Stimulated activated naive CD4-positive, alpha-beta T cell (primary cell): ENCODE measurements at regions not wholly inside any gene's neighbourhood (a gene's known extent, or its start where the extent isn't known, plus 50 kb on each side); places are given as distances from the start of the nearest gene placed in this dataset.
"Not testable (repeated sequence)": the region's sequence is repeated elsewhere in the genome, so short reads cannot be mapped to it uniquely, and the experiment has no call there.

Experiments
- DNase-seq, 6 experiments: peaks; one replicate each; lab custom pipeline; 2025; lab: John Stamatoyannopoulos, UW

DNA sequence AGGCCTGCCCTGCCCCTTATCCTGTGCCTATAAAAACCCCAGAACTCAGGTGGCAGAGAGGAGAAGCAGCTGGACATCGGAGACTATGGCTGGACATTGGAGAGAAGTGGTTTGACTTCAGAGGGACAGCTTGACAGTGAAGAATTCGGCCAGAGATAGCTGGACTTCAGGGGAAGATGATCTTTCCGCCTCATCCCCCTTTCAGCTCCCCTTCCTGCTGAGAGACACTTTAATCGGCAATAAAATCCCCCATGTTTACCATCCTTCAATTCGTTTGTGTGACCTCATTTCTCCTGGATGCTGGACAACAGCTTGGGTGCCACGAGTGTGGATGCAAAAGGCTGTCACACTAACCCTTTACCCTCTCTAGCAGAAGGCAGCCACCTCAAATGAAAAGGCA is 134.1 kb upstream of the TUT7 start:
- no peak for DNase-seq

- no peak for DNase-seq
Observed at GRCh38 chr9:86487838-86488233, 133.6 kb upstream of the TUT7 start.

DNA sequence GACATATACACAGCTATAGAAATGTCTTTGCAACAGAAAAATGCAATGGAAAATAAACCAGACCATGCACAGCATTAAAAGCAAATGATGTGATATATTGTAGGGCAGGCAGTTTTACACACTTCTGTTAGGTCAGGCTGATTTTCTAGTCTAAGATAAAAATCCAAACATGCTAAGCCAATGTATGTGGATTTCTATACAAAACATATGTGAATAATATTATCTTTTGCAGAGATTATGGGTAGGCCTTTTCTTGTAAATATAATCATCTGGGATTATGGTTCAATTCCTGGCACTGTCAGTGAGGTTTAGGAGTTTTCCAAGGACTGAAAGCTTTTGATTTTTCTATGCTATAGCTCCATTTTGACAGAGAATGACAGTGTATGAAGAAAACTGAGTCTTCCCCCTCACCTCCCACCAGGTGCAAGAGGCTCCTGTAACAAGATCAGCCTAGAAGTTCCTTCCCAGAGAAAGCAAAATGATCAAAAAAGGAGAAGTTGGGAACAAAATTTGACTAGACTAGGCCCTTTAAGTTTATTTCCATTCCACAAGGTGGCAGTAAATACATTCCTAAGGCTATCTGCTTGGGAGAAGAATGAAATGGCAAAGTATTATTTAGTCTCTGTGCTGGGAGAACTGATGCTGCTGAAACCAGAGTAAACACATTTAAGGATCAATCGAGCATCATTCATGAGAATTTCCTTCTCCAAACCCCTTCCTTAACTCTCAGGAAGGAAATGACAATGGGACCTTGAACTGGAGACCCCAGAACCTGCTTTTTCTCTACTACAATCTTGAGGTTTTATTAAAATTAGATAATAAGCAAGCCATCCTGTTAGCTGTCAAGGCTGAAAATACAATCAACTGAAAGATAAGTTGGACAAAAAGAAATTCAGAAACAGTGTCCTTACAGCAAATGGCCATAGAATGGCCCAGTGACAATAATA is 133.0 kb upstream of the TUT7 start:
- peak in 1 of 6 experiments; percentile 10 for DNase-seq

DNA sequence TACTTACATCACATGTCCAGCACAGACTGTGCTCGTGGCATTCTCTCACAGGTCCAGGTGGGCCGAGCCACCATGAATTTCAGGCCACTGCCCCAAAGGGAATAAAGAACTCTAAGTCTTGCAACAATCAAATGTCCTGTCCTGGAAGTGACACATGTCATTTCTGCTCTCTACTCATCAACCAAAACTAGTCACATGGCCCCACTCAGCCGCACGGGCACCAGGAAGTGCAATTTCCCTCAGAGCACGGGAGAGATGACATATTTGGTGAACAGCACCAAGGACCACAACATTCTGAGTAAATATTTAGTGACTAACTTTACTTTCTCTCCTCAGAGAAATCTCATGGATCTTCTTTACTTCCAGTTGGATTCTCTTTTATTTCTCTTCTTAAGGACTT is 131.1 kb upstream of the TUT7 start:
- no peak for DNase-seq

DNA sequence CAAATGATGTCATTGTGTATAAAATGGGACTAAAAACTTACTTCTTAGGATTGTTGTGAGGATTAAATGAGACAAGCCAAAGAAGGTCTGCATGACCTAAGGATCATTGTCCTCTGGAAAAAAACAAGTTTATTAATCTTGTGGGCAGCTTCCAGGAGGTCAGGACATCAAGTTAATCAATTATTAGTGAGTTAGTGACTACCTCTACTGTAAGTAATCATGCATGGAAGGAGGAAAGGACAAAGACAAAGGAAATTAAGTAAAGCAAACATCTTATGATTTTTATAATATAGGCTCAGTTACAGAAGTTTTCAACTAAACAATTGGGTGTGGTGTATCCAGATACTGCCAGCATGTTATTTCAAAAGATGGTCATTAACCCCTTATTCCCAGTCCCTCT is 129.3 kb upstream of the TUT7 start:
- DNase-seq: no peak

DNA sequence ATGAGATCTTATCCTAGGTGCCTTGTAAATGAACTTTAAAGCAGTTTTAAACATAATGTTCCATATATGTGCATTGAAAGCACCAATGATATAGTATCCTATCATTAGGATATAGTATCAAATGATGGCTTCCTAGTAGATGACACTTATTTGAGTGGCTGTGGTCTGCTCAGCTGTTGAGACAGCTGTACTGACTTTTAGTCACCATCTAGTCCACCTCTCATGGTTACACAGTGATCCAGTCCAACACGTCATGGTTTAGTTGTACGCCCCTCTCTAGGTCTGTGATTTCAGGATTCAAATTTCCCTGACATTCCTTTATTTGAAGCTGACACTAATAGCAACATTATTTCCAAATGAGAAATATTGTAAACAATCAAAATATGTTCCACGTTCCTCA is 127.3 kb upstream of the TUT7 start:
- DNase-seq: no peak

GRCh38 chr9:86475255-86475654 is 121.0 kb upstream of the TUT7 start:
- not testable (repeated sequence) for DNase-seq

GRCh38 chr9:86471171-86471815 is 117.1 kb upstream of the TUT7 start:
- DNase-seq: no peak

- no peak for DNase-seq
Observed at GRCh38 chr9:86470326-86470725, 116.1 kb upstream of the TUT7 start.

DNA sequence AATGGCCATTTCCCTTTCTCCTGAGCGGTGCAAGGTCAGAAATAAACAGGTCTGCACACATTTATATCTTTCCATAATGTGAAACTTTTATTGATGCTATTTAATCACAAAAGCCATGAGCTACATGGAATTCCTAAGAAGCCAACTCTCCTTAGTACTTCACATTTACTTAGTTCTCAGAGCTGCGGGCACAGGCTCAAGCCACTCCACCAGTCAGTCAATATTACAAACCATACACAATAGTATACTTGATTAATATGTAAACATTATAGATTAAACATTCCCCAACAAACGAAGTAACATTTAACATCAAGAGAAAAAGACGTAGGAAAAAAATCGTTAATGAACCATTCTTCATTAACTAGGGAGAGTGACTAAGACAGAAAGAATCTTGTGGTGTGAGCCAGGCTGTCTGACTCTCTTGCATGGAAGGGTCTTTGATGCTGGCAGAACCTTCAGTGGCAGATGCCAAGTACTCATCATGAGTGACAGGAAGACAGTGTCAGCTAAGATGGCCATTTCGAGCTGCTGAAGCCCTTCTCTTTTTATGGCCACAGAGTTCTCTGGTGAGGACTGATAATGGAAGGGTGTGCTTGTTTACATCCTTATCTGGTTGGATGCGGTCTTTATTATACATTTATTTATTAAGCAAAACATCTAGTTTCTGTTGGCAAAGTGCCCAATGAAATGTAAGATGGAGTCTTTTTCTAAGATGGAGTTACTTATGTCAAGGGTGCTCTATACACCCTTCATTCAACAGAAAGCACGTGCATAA is 115.5 kb upstream of the TUT7 start:
- no peak for DNase-seq

DNA sequence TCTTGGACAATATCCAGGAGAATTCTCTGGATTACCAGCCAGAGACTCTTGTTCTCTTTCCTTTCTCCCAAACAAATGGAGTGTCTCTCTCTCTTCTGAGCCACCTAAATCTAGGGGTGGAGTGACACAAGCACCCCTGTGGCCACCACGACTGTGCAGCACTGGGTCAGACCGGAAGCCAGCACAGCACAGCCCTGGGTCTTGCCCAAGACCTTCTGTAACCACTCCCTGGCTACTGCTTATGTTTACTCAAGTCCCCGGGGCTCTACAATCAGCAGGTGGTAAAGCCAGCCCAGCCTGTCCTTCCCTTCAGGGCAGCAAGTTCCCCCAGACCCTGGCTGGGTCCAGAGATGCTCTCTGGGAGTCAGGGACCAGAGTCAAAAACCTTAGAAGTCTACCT is 110.0 kb upstream of the TUT7 start:
- no peak for DNase-seq

DNA sequence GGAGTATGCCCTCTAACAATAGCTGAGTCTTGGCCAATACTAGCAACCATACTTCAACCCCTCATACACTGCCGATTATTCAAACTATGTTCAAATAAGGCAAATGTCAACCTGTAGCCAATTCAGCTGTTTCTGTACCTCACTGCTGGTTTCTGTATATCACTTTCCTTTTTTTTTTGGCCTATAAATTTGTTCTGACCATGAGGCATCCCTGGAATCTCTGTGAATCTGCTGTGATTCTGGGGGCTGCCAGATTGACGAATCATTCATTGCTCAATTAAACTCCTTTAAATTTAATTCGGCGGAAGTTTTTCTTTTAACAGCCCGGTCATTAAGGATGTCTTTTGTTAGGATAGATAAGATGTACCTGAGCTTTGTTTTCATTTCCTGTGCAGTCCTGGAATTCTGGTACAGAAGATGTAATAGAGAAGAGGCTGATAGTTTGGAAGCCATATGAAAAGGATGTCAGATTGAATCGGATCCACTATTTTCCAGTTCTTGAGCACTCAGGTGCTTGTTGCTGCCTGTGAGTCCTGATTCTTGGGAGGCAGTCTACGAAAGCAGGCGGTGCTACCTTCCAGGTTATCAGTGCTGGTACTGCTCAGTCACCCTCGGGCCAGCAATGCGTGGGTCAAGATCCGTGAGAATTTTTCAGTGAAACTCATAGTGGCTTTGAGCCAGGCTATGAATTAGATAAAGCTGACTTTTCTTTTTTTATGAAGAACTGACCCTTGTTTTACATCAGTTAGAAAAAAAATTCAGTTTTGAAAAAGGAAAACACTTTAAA is 106.2 kb upstream of the TUT7 start:
- no peak for DNase-seq

DNA sequence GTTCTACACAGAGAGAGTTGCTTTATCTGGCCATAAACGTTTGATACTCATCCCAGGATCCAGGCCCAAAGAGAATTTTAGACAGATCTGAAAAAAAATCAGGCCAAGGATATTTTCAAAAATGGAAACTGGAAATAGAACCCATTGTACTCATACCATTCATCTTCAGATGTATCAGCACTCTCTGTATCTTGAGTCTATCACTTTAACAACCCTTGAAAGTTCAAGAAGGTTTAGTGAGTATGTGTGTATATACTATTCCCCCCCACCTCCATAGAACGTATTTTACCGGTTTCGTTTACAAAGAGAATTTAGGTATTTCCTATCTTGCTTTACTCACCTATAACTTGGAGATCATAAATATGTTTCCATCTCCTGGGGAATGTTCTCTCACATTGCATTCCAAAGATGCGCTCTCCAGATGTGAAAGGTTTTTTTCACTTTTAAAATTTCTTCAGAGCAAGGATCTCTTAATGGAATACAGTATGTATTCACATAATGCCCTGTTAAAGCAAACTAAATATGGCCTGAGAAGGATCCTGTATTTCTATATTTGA is 105.5 kb upstream of the TUT7 start:
- DNase-seq: no peak

GRCh38 chr9:86459191-86459590 is 105.0 kb upstream of the TUT7 start:
- no peak for DNase-seq

DNA sequence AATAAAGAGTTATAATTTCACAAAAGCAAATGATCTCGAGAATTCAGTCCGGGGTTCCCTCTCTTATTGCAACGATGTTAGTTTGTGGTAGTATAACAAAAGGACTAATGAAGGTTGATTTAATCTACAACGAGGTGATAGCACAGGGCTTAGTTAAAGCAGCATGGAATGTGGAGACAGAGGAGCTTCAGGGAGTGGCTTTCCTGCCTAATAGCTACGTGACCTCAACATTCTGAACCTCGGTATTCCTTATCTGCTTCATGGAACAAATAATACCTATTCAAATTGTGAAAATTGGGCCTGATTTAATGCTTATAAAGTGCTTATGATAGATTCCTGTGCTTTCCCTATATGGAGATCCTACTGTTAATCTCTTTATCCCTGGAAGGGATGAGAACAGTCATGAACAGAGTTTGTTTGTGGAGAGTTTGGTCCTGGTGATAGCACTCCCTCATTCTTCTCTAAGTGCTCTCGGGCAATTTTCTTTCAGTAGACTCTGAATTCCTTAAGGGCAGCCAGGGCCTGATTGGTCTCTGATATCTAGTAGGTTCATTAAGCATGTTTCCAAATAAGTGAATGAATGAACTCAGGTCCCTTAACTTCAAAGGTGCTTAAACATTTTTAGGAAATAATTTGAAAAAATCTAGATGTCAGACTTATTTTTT is 104.1 kb upstream of the TUT7 start:
- no peak for DNase-seq

- DNase-seq: no peak
Observed at GRCh38 chr9:86456416-86456815, 102.2 kb upstream of the TUT7 start.

DNA sequence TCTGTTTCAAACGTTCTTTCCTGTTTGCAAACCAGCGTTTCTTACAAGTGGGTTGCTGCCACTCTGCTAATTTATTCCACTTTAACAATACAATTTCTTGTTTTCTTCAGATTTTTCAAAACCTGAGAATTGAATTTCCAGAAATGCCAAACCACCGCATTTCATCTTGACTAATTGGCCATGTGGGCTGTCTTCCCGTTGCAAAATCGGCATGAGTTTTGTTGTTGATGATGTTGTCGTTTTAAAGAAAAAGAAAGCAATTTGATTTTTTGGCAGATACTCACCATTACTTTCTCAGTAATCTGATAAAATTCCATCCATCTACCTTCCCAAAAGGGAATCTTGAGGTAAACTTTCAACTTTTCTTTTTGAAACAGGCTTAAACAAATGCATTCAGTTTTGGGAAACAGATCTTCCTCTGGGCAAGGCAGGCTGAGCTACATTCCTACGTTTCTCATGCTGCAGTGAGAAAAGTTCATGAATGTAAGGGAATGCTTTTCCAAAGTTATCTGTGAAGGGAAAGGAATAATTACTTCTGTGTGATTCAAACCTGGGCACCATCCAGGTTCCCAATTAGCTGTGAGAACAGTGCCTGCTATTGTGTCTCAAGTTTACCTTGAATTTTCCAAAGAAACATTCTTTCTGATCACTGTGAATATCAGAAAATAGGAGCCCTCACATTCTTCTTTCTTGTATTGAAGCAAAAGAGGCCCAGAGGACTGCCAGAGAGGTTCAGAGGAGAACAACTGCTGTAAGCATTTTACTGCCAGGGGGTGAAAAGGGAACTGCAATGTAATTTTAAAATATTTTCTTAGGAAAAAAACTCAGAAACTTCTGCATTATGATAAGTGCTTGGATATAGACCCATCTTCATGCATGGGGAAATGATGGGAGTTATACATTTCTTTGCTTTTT is 100.7 kb upstream of the TUT7 start:
- DNase-seq: no peak

DNA sequence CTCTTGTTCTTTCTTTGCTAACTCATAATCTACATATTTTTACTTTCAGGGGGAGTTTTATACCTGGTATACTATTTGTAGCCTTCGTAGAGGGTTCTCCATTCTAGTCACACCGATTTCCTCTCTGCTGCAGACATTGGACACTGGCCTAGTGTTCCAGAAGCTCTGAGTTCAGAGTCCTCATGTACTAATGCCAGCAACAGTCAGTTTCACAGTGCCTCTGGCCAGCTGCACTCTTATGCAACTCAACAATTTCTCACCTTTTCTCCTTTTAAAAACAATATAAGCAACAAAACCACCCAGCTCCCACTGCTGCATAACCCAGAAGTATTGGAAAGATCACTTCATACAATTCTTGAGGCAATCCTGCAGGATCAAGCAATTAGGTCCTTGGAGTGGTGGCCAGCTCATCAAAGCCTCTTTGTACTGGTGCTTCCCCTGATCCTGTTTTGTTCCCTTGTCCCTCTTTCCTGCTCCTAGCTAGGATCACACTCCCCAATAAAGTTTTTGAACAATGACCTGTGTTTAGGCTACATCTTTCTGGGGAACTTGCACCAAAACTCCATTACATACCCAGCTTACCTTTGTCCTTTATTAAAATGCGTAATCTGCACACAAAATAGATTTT is 98.1 kb upstream of the TUT7 start:
- DNase-seq: no peak

GRCh38 chr9:86449246-86449645 is 95.0 kb upstream of the TUT7 start:
- no peak for DNase-seq
